GM23338 (cell line): ENCODE measurements at regions not wholly inside any gene's neighbourhood (a gene's known extent, or its start where the extent isn't known, plus 50 kb on each side); places are given as distances from the start of the nearest gene placed in this dataset.

Source experiments
- CTCF ChIP-seq, 2 experiments: fragments of 200-600 bp in 1 of 2; sonication (generic) in 1 of 2; conservative IDR thresholded peaks; 2 replicates each; pipeline versions ENCODE4 v1.5.1 to v1.6.1; 2016 to 2017; ENCODE audit warnings: antibody characterized with exemption in 2 of 2, low read depth in 2 of 2, mild to moderate bottlenecking in 2 of 2, moderate library complexity in 1 of 2
- EZH2 ChIP-seq: fragments of 200-600 bp; sonication (generic); IDR thresholded peaks from one replicate; pipeline ENCODE4 v1.8.0; 2017; ENCODE audit warnings: antibody characterized with exemption, mild to moderate bottlenecking, low read depth; ENCODE audit not compliant: unreplicated experiment
- EZH2phosphoT487 ChIP-seq: fragments of 200-600 bp; sonication (generic); IDR thresholded peaks from one replicate; pipeline ENCODE4 v1.8.1; 2018; ENCODE audit warnings: antibody characterized with exemption; ENCODE audit not compliant: unreplicated experiment
- POLR2AphosphoS5 ChIP-seq: IDR thresholded peaks from 2 replicates; pipeline ENCODE4 v1.6.1; 2016; ENCODE audit warnings: antibody characterized with exemption, low read depth
- REST ChIP-seq: IDR thresholded peaks from one replicate; pipeline ENCODE4 v1.6.1; 2018; ENCODE audit warnings: antibody characterized with exemption; ENCODE audit not compliant: unreplicated experiment

GRCh38 chr1:67979532-67979931 lies 70.9 kb downstream of the DIRAS3 start:
- TF ChIP-seq CTCF (conservative IDR thresholded peaks at IDR 0.05; ENCODE audit: low read depth in 2 of 2) (no peak), EZH2phosphoT487 (no peak), EZH2 (no peak), REST (no peak), POLR2AphosphoS5 (no peak)
